Skeletal muscle satellite cell (primary cell): ENCODE measurements at regions not wholly inside any gene's neighbourhood (a gene's known extent, or its start where the extent isn't known, plus 50 kb on each side); places are given as distances from the start of the nearest gene placed in this dataset.

Experiments
- H3K27me3 ChIP-seq: 2 replicates; pipeline ENCODE4 v1.7.0; 2013; ENCODE audit warnings: low read length; ENCODE audit not compliant: control insufficient read depth, insufficient read depth
- H3K36me3 ChIP-seq: 2 replicates; pipeline ENCODE4 v1.7.0; 2013; ENCODE audit warnings: mild to moderate bottlenecking, control low read depth, low read length; ENCODE audit not compliant: insufficient read depth
- H3K4me1 ChIP-seq: 2 replicates; pipeline ENCODE4 v1.7.0; 2013; ENCODE audit warnings: low read length; ENCODE audit not compliant: control insufficient read depth, insufficient read depth
- H3K4me2 ChIP-seq: 2 replicates; pipeline ENCODE4 v1.7.0; 2013; ENCODE audit warnings: mild to moderate bottlenecking, low read length
- H3K4me3 ChIP-seq: 2 replicates; pipeline ENCODE4 v1.7.0; 2013; ENCODE audit warnings: low read length
- H3K9ac ChIP-seq: 2 replicates; pipeline ENCODE4 v1.7.0; 2013; ENCODE audit warnings: mild to moderate bottlenecking, low read depth, low read length, moderate library complexity
- H3K9me3 ChIP-seq: replicated peaks from 2 replicates; pipeline ENCODE4 v1.7.0; 2013; ENCODE audit warnings: mild to moderate bottlenecking, control low read depth, low read length

DNA sequence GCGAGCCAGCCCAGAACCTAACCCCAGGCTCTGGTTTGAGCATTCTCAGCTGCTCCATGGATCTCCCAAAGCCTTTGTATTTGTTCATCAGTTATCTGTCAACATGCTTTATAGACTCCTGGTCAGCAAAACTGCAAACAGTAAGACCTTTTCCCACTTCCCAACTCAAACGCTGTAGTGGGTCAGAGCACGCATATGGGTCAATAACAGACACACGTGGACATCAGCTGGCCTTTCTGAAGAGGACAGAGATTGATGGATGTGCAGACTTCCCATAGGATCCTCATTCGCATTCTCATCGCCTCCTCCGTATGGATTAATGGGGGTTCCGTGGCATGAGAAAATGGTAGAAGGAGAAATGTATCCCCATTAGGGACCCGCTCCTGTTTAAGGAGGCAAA is 508.1 kb downstream of the EIPR1 start:
- no peaks in the 10 kb centered on the region for H3K4me1 ChIP-seq
- no peak overlapping the region for H3K4me2 ChIP-seq
- H3K9ac ChIP-seq: no peak overlapping the region
- H3K4me3 ChIP-seq: no peak overlapping the region
- H3K36me3 ChIP-seq: no peaks in the 10 kb centered on the region
- peaks cover 9% of the 10 kb centered on the region for H3K9me3 ChIP-seq
- H3K27me3 ChIP-seq: no peaks in the 10 kb centered on the region

DNA sequence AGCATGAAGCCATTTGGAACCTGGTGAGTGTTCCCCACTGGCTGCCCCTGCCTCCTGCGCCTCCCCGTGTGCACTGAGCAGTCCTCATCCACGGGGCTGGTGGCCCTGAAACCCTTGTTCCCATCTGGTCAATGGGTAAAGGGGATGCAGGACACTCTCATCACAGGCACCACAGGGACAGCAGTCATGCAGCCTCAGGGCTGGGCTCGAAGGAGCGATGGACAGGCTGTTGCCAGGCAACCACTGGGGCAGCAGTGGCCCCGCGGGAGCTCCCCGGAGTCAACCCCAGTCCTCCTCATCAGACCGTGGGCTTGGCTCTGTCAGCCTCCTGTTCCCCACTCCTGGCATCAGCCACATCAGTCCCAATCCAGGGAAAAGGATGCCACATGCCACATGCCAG is 509.5 kb downstream of the EIPR1 start:
- Histone ChIP-seq H3K9me3 (peaks cover 9% of the 10 kb centered on the region), H3K4me3 (no peak overlapping the region), H3K9ac (no peak overlapping the region), H3K36me3 (no peaks in the 10 kb centered on the region), H3K27me3 (no peaks in the 10 kb centered on the region), H3K4me1 (no peaks in the 10 kb centered on the region), H3K4me2 (no peak overlapping the region)

DNA sequence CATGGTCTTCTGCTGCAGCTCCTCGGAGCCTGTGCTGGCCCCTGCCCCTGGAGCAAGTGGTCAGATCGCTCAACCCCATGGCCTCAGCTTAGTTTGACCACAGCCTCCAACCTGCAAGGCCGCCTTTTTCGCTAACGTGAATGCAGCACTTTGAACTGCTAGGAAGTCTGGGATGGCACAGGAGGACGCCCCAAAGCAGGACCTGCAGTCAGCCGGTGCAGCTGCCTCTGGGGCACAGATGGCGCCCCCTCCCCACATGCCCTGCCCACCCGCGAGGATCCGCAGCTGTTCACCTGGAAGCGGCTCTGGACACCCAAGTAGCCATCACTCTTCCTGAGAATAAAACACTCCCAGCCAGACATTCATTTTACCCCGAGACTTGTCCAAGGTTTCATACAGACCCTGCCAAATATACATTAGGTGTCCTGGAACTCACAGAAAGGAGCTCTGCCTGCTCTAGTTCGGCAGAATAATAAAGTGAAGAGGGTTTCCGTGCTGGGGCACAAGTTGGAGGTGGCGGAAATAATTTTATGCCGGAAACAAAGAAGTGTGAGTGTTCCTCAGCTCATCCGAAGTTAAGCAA is 510.1 kb downstream of the EIPR1 start:
- Histone ChIP-seq H3K4me3 (no peak overlapping the region), H3K36me3 (no peaks in the 10 kb centered on the region), H3K4me1 (no peaks in the 10 kb centered on the region), H3K27me3 (no peaks in the 10 kb centered on the region), H3K9ac (no peak overlapping the region), H3K4me2 (no peak overlapping the region), H3K9me3 (peaks cover 9% of the 10 kb centered on the region)

DNA sequence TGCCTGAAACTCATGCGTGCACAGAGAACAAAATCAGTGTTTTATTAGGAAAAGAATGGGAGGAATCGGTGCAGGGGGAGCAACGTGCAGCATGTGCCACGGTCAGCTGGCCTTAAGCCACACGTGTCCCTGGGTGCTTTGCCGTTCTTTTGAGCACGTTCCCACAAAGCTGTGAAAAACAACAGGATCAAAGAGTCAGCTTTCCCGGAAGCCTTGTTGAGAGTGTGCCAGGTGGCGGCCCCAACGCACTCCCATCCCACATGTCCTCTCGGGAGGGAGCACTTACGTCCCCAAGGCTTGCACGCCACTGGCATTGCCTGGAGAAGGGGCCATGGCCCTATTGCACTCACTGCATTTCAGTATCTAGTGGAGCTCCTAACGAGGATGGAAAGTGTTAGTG is 511.2 kb downstream of the EIPR1 start:
- H3K4me1 ChIP-seq: no peaks in the 10 kb centered on the region
- no peak overlapping the region for H3K4me3 ChIP-seq
- H3K9ac ChIP-seq: no peak overlapping the region
- no peaks in the 10 kb centered on the region for H3K36me3 ChIP-seq
- H3K4me2 ChIP-seq: no peak overlapping the region
- H3K27me3 ChIP-seq: no peaks in the 10 kb centered on the region
- peaks cover 6% of the 10 kb centered on the region for H3K9me3 ChIP-seq

DNA sequence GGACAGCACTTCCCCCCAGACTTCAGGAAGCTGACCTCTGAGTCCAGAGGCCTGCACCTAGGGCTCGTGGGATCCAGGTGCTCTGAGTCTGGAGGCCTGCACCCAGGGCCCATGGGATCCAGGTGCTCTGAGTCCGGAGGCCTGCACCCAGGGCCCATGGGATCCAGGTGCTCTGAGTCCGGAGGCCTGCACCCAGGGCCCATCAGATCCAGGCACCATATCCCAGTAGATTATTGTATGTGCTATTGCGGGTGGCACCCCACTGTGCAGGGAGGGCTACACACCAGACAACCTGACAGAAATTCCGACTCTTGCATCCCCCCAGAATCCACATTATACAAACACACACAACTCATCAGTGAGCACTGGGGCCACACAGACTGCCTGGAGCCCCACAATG is 515.2 kb downstream of the EIPR1 start:
- H3K9ac ChIP-seq: no peak overlapping the region
- no peak overlapping the region for H3K4me2 ChIP-seq
- no peaks in the 10 kb centered on the region for H3K4me1 ChIP-seq
- no peaks in the 10 kb centered on the region for H3K27me3 ChIP-seq
- H3K9me3 ChIP-seq: peaks cover 18% of the 10 kb centered on the region
- no peaks in the 10 kb centered on the region for H3K36me3 ChIP-seq
- no peak overlapping the region for H3K4me3 ChIP-seq

DNA sequence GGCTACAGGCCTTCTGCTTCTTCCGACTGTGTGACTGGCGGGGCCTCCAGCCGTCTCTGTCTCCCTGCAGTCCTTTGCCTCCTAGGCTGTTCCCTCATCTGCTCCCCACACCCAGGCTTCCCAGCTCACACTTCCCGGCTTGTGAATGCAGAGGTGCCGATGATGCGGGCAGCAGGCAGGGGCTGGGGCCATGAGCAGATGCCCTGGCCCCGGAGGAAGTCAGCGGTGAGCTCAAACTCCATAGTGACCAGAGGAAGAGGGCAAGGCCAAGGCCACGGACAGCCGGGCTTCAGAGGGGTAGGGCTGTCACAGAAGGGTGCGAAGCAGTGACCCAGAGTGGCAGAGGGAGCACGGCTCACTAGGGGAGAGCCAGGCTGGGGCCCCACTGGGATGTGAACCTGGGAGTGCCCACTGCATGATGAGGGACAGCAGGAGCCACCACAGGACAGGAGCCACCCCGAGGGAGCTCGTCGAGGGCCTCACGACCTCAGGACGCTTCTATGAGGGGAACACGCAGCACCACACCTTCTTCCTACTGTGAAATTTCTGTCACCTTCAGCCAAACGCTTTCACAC is 515.9 kb downstream of the EIPR1 start:
- Histone ChIP-seq H3K27me3 (no peaks in the 10 kb centered on the region), H3K4me2 (no peak overlapping the region), H3K9me3 (peaks cover 18% of the 10 kb centered on the region), H3K4me3 (no peak overlapping the region), H3K36me3 (no peaks in the 10 kb centered on the region), H3K4me1 (no peaks in the 10 kb centered on the region), H3K9ac (no peak overlapping the region)

DNA sequence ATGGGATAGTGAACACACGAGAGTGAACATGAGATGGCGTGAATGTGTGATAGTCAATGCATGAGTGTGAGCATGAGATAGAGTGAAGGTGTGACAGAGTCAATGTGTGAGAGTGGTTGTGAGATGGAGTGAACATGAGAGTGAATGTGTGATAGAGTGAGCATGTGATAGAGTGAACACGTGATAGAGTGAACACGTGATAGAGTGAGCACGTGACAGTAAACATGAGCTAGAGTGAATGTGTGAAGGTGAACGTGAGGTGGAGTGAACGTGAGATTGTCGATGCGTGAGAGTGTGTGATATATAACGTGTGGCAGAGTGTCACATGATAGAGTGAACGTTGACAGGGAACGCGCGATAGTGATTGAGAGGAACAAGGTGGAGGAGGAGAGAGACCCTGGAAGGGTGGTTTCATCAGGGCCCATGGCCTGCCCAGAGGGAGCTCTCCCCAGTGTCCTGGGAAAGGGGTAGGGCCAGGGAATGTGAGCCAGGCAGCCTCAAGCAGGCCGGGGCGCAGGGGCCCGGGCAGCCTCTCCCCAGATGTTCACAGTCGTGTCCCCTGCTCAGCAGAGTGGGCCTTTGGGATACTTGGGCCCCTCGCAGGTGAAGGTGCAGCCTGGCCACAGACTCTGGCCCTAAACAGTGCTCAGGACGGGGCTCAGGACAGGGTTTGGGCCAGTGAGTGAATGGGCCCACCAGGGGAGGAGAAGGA is 516.9 kb downstream of the EIPR1 start:
- H3K9ac ChIP-seq: no peak overlapping the region
- peaks cover 18% of the 10 kb centered on the region for H3K9me3 ChIP-seq
- no peak overlapping the region for H3K4me3 ChIP-seq
- no peaks in the 10 kb centered on the region for H3K36me3 ChIP-seq
- H3K27me3 ChIP-seq: no peaks in the 10 kb centered on the region
- H3K4me1 ChIP-seq: no peaks in the 10 kb centered on the region
- no peak overlapping the region for H3K4me2 ChIP-seq

DNA sequence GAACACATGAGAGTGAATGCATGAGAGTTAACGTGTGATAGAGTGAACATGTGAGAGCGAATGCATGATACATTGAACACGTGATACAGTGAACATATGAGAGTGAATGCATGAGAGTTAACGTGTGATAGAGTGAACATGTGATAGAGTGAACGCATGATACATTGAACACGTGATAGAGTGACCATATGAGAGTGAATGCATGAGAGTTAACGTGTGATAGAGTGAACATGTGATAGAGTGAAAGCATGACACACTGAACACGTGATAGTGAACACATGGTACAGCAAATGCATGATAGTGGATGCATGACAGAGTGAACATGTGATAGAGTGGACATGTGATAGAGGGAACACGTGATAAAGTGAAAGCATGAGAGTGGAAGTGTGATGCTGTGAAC is 517.9 kb downstream of the EIPR1 start:
- Histone ChIP-seq H3K4me3 (no peak overlapping the region), H3K9me3 (peaks cover 18% of the 10 kb centered on the region), H3K36me3 (no peaks in the 10 kb centered on the region), H3K27me3 (no peaks in the 10 kb centered on the region), H3K4me1 (no peaks in the 10 kb centered on the region), H3K4me2 (no peak overlapping the region), H3K9ac (no peak overlapping the region)

DNA sequence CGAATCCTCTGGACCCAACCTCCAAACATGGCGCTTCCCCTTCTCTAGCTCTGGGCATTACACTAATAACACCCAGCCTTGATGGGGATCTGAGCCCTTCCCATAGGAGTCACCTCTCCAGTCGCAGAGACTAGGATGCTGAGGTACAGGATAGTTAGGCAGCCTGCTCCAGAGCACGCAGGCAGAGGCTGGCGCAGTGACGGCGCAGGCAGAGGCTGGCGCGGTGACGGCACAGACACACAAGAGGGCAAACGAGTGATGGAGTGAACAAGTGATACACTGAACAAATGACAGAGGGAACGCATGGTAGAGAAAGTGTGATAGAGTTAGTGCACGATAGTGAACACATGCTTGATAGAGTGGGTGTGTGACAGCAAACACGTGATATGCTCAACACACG is 518.5 kb downstream of the EIPR1 start:
- no peaks in the 10 kb centered on the region for H3K27me3 ChIP-seq
- H3K36me3 ChIP-seq: no peaks in the 10 kb centered on the region
- peaks cover 18% of the 10 kb centered on the region for H3K9me3 ChIP-seq

DNA sequence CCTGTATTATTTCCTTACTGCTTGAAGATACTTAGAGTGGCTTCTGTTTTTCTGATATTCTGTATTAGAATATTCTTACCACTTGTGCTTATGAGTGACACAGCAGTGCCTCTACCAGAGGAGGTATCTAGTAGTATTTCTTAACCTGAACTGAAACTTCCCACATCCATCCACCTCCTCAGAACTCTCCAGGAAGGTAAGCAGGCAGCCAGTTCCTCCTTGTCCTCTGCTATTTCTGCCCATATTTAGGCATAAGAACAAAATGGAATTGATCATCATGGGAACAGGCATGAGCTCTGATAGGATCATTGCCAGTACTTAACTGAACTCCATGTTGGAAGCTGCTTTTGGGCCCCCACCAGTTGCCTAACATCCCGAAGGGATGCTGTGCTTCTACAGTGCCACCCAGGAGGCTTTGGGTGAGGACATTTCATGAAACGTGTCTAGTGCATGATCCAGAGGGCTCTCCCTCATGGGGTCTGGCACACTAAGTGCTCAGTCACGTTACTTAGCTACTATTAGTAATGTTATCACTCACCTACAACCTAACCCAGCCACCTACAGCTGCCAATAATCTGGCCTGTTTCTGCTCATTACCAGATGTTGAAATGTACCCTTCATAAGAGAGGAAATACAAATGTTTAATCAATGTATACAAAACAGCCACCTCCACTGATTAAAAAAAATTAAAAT is 520.7 kb downstream of the EIPR1 start:
- H3K9me3 ChIP-seq: peaks cover 33% of the 10 kb centered on the region
- H3K4me1 ChIP-seq: no peaks in the 10 kb centered on the region
- no peak overlapping the region for H3K9ac ChIP-seq
- H3K36me3 ChIP-seq: no peaks in the 10 kb centered on the region
- H3K4me3 ChIP-seq: no peak overlapping the region
- H3K27me3 ChIP-seq: no peaks in the 10 kb centered on the region
- H3K4me2 ChIP-seq: no peak overlapping the region

More for the DNA sequence above, 518.5 kb downstream of the EIPR1 start:
- no peak overlapping the region for H3K4me3 ChIP-seq
- no peak overlapping the region for H3K9ac ChIP-seq
- H3K4me2 ChIP-seq: no peak overlapping the region
- H3K4me1 ChIP-seq: no peaks in the 10 kb centered on the region

DNA sequence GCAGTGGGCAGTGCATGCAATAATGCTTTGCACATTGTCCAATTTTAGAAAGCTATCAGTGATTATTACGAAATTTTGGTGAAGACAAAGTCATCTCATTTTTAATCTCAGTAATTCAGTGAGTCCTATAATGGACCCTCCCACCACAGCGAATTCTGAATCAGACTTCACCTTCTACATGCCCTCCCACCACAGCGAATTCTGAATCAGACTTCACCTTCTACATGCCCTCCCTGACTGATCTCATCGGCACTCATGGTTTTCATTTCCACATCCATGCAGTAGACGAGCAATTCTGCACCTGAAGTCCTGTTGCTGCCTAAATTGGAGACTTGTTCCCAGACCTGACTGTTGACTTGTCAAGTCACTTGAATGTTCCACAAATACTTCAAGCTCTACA is 522.3 kb downstream of the EIPR1 start:
- no peak overlapping the region for H3K4me3 ChIP-seq
- no peak overlapping the region for H3K9ac ChIP-seq
- no peaks in the 10 kb centered on the region for H3K27me3 ChIP-seq
- H3K9me3 ChIP-seq: peaks cover 32% of the 10 kb centered on the region
- no peak overlapping the region for H3K4me2 ChIP-seq
- no peaks in the 10 kb centered on the region for H3K4me1 ChIP-seq
- no peaks in the 10 kb centered on the region for H3K36me3 ChIP-seq
